WTC11 (cell line): ENCODE measurements at regions not wholly inside any gene's neighbourhood (a gene's known extent, or its start where the extent isn't known, plus 50 kb on each side); places are given as distances from the start of the nearest gene placed in this dataset.

Experiments
- ATAC-seq: fragments of 200-7000 bp; cut with Tn5 transposase; 2 replicates; pipeline ENCODE4 v1.10.0; 2021; ENCODE audit warnings: mild to moderate bottlenecking, moderate library complexity
- CTCF ChIA-PET: fragments of 300-600 bp; sonication (Branson Sonifier 250); formaldehyde crosslinking; loops from one replicate; lab custom pipeline; 2021; ENCODE audit warnings: antibody characterized with exemption; lab: Charles Lee
- POLR2A ChIA-PET: fragments of 350-600 bp; sonication (Branson Sonifier 250); formaldehyde crosslinking; loops from one replicate; lab custom pipeline; 2021; ENCODE audit warnings: antibody characterized with exemption; lab: Charles Lee
- DNase-seq: peaks from one replicate; pipeline ENCODE4 v3.0.0; 2021; ENCODE audit warnings: low spot score
- H3K27ac Mint-ChIP-seq: 2 replicates; pipeline ENCODE4 v1.8.0; 2021; ENCODE audit warnings: mixed read lengths
- H3K27me3 Mint-ChIP-seq: 2 replicates; pipeline ENCODE4 v1.8.0; 2021; ENCODE audit warnings: low read depth, mild to moderate bottlenecking, moderate library complexity, mixed read lengths
- H3K36me3 Mint-ChIP-seq: 2 replicates; pipeline ENCODE4 v1.8.0; 2021; ENCODE audit warnings: mixed read lengths
- H3K4me1 Mint-ChIP-seq: 2 replicates; pipeline ENCODE4 v1.8.0; 2022; ENCODE audit warnings: mixed read lengths
- H3K4me3 Mint-ChIP-seq: 2 replicates; pipeline ENCODE4 v1.8.0; 2021; ENCODE audit warnings: mild to moderate bottlenecking, moderate library complexity, mixed read lengths
- H3K9me3 Mint-ChIP-seq: 2 replicates; pipeline ENCODE4 v1.8.0; 2021; ENCODE audit warnings: mixed read lengths
- ATF1 ChIP-seq: sonication (generic); formaldehyde crosslinking; IDR thresholded peaks from 2 replicates; pipeline ENCODE4 v1.8.1; 2023; ENCODE audit warnings: mild to moderate bottlenecking, moderate library complexity, missing genetic modification reagents
- CREB1 ChIP-seq: sonication (generic); formaldehyde crosslinking; IDR thresholded peaks from 2 replicates; pipeline ENCODE4 v1.8.0; 2023; ENCODE audit warnings: mild to moderate bottlenecking, missing genetic modification reagents
- FOXK1 ChIP-seq: sonication (generic); formaldehyde crosslinking; IDR thresholded peaks from 2 replicates; pipeline ENCODE4 v1.8.0; 2022; ENCODE audit warnings: mild to moderate bottlenecking, moderate library complexity, missing genetic modification reagents
- HMGXB4 ChIP-seq: sonication (generic); formaldehyde crosslinking; IDR thresholded peaks from 2 replicates; pipeline ENCODE4 v1.8.1; 2023; ENCODE audit warnings: mild to moderate bottlenecking, moderate library complexity, missing genetic modification reagents
- JUN ChIP-seq: sonication (generic); formaldehyde crosslinking; IDR thresholded peaks from 2 replicates; pipeline ENCODE4 v1.8.0; 2023; ENCODE audit warnings: mild to moderate bottlenecking, missing genetic modification reagents
- KAT7 ChIP-seq: sonication (generic); formaldehyde crosslinking; IDR thresholded peaks from 2 replicates; pipeline ENCODE4 v1.8.1; 2023; ENCODE audit warnings: missing genetic modification reagents, mild to moderate bottlenecking, borderline replicate concordance
- MAX ChIP-seq: sonication (generic); formaldehyde crosslinking; IDR thresholded peaks from 2 replicates; pipeline ENCODE4 v1.8.0; 2022; ENCODE audit warnings: mild to moderate bottlenecking, missing genetic modification reagents
- MYBL2 ChIP-seq: sonication (generic); formaldehyde crosslinking; IDR thresholded peaks from 2 replicates; pipeline ENCODE4 v1.8.1; 2023; ENCODE audit warnings: mild to moderate bottlenecking, moderate library complexity, missing genetic modification reagents
- SMAD4 ChIP-seq: sonication (generic); formaldehyde crosslinking; IDR thresholded peaks from 2 replicates; pipeline ENCODE4 v1.8.0; 2022; ENCODE audit warnings: mild to moderate bottlenecking, missing genetic modification reagents
- TEAD4 ChIP-seq: sonication (generic); formaldehyde crosslinking; IDR thresholded peaks from 2 replicates; pipeline ENCODE4 v1.8.0; 2022; ENCODE audit warnings: mild to moderate bottlenecking, missing genetic modification reagents
- TF ChIP-seq, protein P1 (sequence below): fragments of 250-450 bp; sonication (Bioruptor Pico); IDR thresholded peaks from 2 replicates; pipeline ENCODE4 v1.9.0; 2021; ENCODE audit warnings: moderate library complexity, mild to moderate bottlenecking, inconsistent platforms, borderline replicate concordance
- TF ChIP-seq, protein P2 (sequence below): sonication (generic); formaldehyde crosslinking; IDR thresholded peaks from 2 replicates; pipeline ENCODE4 v1.8.0; 2023; ENCODE audit warnings: missing genetic modification reagents
- TF ChIP-seq, protein P3 (sequence below): sonication (generic); formaldehyde crosslinking; IDR thresholded peaks from 2 replicates; pipeline ENCODE4 v1.8.0; 2023; ENCODE audit warnings: mild to moderate bottlenecking, missing genetic modification reagents
- TF ChIP-seq, protein P4 (sequence below): fragments of 200-600 bp; IDR thresholded peaks from 2 replicates; pipeline ENCODE4 v1.8.0; 2022; ENCODE audit warnings: antibody characterized with exemption
- TF ChIP-seq, protein P5 (sequence below): fragments of 250-450 bp; sonication (Bioruptor Pico); IDR thresholded peaks from 2 replicates; pipeline ENCODE4 v2.1.2; 2022; ENCODE audit warnings: mild to moderate bottlenecking, moderate library complexity
- TF ChIP-seq, protein P6 (sequence below): sonication (generic); formaldehyde crosslinking; IDR thresholded peaks from 2 replicates; pipeline ENCODE4 v1.8.0; 2022; ENCODE audit warnings: mild to moderate bottlenecking, missing genetic modification reagents

DNA sequence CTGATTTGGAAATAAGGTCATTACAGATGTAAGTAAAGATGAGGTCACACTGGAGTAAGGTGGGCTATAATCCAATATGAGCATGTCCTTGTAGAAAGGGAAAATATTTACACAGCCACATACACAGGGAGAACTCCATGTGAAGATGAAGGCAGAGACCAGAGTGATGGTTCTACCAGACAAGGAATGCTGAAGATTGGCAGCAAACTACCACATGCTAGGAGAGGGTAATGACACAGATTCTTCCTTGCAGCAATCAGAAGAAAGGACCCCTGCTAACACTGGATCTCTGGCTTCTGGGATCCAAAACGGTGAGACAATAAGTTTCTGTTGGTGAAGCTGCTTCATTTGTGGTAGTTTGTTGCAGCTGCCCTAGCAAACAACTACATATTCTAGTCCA is 56.0 kb upstream of the SPTSSB start (continued):
- TF ChIP-seq, protein P1, sequence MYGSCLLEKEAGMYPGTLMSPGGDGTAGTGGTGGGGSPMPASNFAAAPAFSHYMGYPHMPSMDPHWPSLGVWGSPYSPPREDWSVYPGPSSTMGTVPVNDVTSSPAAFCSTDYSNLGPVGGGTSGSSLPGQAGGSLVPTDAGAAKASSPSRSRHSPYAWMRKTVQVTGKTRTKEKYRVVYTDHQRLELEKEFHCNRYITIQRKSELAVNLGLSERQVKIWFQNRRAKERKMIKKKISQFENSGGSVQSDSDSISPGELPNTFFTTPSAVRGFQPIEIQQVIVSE (CRISPR knock-in tag): no peak
- TF ChIP-seq TEAD4 (CRISPR knock-in tag) (no peak), CREB1 (CRISPR knock-in tag) (no peak), JUN (CRISPR knock-in tag) (no peak)
- TF ChIP-seq, protein P2, sequence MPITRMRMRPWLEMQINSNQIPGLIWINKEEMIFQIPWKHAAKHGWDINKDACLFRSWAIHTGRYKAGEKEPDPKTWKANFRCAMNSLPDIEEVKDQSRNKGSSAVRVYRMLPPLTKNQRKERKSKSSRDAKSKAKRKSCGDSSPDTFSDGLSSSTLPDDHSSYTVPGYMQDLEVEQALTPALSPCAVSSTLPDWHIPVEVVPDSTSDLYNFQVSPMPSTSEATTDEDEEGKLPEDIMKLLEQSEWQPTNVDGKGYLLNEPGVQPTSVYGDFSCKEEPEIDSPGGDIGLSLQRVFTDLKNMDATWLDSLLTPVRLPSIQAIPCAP: no peak

- H3K36me3 Mint-ChIP-seq: no peaks in the 10 kb centered on the region
- ChIA-PET POLR2A (no interaction called here), CTCF (no interaction called here)
- ATAC-seq: no peak
- H3K27ac Mint-ChIP-seq: no peak overlapping the region
- H3K4me3 Mint-ChIP-seq: no peak overlapping the region
- no peak for TF ChIP-seq ATF1 (CRISPR knock-in tag)
- TF ChIP-seq, protein P3, sequence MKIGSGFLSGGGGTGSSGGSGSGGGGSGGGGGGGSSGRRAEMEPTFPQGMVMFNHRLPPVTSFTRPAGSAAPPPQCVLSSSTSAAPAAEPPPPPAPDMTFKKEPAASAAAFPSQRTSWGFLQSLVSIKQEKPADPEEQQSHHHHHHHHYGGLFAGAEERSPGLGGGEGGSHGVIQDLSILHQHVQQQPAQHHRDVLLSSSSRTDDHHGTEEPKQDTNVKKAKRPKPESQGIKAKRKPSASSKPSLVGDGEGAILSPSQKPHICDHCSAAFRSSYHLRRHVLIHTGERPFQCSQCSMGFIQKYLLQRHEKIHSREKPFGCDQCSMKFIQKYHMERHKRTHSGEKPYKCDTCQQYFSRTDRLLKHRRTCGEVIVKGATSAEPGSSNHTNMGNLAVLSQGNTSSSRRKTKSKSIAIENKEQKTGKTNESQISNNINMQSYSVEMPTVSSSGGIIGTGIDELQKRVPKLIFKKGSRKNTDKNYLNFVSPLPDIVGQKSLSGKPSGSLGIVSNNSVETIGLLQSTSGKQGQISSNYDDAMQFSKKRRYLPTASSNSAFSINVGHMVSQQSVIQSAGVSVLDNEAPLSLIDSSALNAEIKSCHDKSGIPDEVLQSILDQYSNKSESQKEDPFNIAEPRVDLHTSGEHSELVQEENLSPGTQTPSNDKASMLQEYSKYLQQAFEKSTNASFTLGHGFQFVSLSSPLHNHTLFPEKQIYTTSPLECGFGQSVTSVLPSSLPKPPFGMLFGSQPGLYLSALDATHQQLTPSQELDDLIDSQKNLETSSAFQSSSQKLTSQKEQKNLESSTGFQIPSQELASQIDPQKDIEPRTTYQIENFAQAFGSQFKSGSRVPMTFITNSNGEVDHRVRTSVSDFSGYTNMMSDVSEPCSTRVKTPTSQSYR: no peak
- TF ChIP-seq HMGXB4: no peak
- no peak for DNase-seq
- H3K4me1 Mint-ChIP-seq: peaks cover 24% of the 10 kb centered on the region
- no peaks in the 10 kb centered on the region for H3K27me3 Mint-ChIP-seq
- no peaks in the 10 kb centered on the region for H3K9me3 Mint-ChIP-seq
Measured at GRCh38 chr3:161426758-161427157, 55.4 kb upstream of the SPTSSB start.

GRCh38 chr3:161423911-161424522 is 52.7 kb upstream of the SPTSSB start:
- ATAC-seq (no peak), DNase-seq (no peak)
- TF ChIP-seq, protein P4, sequence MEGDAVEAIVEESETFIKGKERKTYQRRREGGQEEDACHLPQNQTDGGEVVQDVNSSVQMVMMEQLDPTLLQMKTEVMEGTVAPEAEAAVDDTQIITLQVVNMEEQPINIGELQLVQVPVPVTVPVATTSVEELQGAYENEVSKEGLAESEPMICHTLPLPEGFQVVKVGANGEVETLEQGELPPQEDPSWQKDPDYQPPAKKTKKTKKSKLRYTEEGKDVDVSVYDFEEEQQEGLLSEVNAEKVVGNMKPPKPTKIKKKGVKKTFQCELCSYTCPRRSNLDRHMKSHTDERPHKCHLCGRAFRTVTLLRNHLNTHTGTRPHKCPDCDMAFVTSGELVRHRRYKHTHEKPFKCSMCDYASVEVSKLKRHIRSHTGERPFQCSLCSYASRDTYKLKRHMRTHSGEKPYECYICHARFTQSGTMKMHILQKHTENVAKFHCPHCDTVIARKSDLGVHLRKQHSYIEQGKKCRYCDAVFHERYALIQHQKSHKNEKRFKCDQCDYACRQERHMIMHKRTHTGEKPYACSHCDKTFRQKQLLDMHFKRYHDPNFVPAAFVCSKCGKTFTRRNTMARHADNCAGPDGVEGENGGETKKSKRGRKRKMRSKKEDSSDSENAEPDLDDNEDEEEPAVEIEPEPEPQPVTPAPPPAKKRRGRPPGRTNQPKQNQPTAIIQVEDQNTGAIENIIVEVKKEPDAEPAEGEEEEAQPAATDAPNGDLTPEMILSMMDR: peak; percentile 74
- no peak for TF ChIP-seq MAX (CRISPR knock-in tag)
- H3K27ac Mint-ChIP-seq: peak overlapping the region; percentile 16; the same call in 1 of the 2 replicates
- peaks cover 46% of the 10 kb centered on the region for H3K4me1 Mint-ChIP-seq
- no peak overlapping the region for H3K4me3 Mint-ChIP-seq
- CTCF ChIA-PET: interaction anchor here (0.6 to 1.0 kb wide), 4 partner anchors 20 to 730 kb away, joined by 3 read pairs; no protein-coding TSS in a partner anchor
- peaks cover 5% of the 10 kb centered on the region for H3K9me3 Mint-ChIP-seq
- H3K27me3 Mint-ChIP-seq: no peaks in the 10 kb centered on the region
- peaks cover 6% of the 10 kb centered on the region for H3K36me3 Mint-ChIP-seq
- POLR2A ChIA-PET: no interaction called here

- H3K27ac Mint-ChIP-seq: no peak overlapping the region
- H3K9me3 Mint-ChIP-seq: peaks cover 22% of the 10 kb centered on the region
- peaks cover 24% of the 10 kb centered on the region for H3K36me3 Mint-ChIP-seq
- H3K4me3 Mint-ChIP-seq: no peak overlapping the region
- DNase-seq (no peak), ATAC-seq (no peak)
- ChIA-PET POLR2A (interaction anchor here (0.6 kb wide), 1 partner anchor 182 kb away, joined by 3 read pairs; no protein-coding TSS in a partner anchor), CTCF (interaction anchor here (0.7 to 1.7 kb wide), 6 partner anchors 51 to 465 kb away, joined by 3 to 15 read pairs (median 4); partner anchors contain the start of genes B3GALNT1 and SPTSSB)
- H3K4me1 Mint-ChIP-seq: peaks cover 35% of the 10 kb centered on the region
- H3K27me3 Mint-ChIP-seq: no peaks in the 10 kb centered on the region; the same call in 1 of the 2 replicates
- TF ChIP-seq KAT7 (CRISPR knock-in tag): no peak
- no peak for TF ChIP-seq SMAD4 (CRISPR knock-in tag)
- TF ChIP-seq MYBL2 (CRISPR knock-in tag): no peak
- TF ChIP-seq, protein P5, sequence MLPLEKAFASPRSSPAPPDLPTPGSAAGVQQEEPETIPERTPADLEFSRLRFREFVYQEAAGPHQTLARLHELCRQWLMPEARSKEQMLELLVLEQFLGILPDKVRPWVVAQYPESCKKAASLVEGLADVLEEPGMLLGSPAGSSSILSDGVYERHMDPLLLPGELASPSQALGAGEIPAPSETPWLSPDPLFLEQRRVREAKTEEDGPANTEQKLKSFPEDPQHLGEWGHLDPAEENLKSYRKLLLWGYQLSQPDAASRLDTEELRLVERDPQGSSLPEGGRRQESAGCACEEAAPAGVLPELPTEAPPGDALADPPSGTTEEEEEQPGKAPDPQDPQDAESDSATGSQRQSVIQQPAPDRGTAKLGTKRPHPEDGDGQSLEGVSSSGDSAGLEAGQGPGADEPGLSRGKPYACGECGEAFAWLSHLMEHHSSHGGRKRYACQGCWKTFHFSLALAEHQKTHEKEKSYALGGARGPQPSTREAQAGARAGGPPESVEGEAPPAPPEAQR (CRISPR knock-in tag): no peak
- no peak for TF ChIP-seq FOXK1 (CRISPR knock-in tag)
- TF ChIP-seq, protein P6, sequence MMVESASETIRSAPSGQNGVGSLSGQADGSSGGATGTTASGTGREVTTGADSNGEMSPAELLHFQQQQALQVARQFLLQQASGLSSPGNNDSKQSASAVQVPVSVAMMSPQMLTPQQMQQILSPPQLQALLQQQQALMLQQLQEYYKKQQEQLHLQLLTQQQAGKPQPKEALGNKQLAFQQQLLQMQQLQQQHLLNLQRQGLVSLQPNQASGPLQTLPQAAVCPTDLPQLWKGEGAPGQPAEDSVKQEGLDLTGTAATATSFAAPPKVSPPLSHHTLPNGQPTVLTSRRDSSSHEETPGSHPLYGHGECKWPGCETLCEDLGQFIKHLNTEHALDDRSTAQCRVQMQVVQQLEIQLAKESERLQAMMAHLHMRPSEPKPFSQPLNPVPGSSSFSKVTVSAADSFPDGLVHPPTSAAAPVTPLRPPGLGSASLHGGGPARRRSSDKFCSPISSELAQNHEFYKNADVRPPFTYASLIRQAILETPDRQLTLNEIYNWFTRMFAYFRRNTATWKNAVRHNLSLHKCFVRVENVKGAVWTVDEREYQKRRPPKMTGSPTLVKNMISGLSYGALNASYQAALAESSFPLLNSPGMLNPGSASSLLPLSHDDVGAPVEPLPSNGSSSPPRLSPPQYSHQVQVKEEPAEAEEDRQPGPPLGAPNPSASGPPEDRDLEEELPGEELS (CRISPR knock-in tag): no peak
Measured at GRCh38 chr3:161422171-161422700, 50.9 kb upstream of the SPTSSB start.
